Ovary (tissue), 7 donors: ENCODE measurements at regions not wholly inside any gene's neighbourhood (a gene's known extent, or its start where the extent isn't known, plus 50 kb on each side); places are given as distances from the start of the nearest gene placed in this dataset.

Experiments used
- DNase-seq, 5 donors: peaks; one replicate each; pipeline ENCODE4 v3.0.0-alpha.2; 2019 to 2020
- H3K27ac ChIP-seq, 2 donors: fragments of 200-600 bp; one replicate each; pipeline versions ENCODE4 v1.5.1 to v1.8.0; 2019 to 2022
- H3K27me3 ChIP-seq: fragments of 200-600 bp; one replicate; pipeline ENCODE4 v1.8.0; 2022
- H3K36me3 ChIP-seq: fragments of 200-600 bp; sonication (generic); one replicate; pipeline ENCODE4 v1.5.1; 2019
- H3K4me1 ChIP-seq: one replicate; pipeline ENCODE4 v1.8.1; 2013; ENCODE audit warnings: mild to moderate bottlenecking, moderate library complexity; ENCODE audit not compliant: insufficient read depth
- H3K4me3 ChIP-seq: fragments of 200-600 bp; sonication (generic); one replicate; pipeline ENCODE4 v1.5.1; 2017
- H3K9me3 ChIP-seq, 2 donors: fragments of 200-600 bp in 1 of 2; sonication (generic) in 1 of 2; one replicate each; pipeline versions ENCODE4 v1.5.1 to v1.8.1; 2013 to 2019; ENCODE audit warnings: mild to moderate bottlenecking in 1 of 2, moderate library complexity in 1 of 2
- CTCF ChIP-seq, 3 donors: fragments of 450-650 bp in 2 of 3; fragments of 200-600 bp in 1 of 3; IDR thresholded peaks; one replicate each; pipeline versions ENCODE4 v1.5.1 to v1.8.0; 2016 to 2022; ENCODE audit warnings: antibody characterized with exemption in 3 of 3, mild to moderate bottlenecking in 1 of 3
- EP300 ChIP-seq: sonication (generic); formaldehyde crosslinking; IDR thresholded peaks from one replicate; pipeline ENCODE4 v1.6.1; 2017; ENCODE audit warnings: antibody characterized with exemption
- POLR2A ChIP-seq: fragments of 450-650 bp; IDR thresholded peaks from one replicate; pipeline ENCODE4 v1.6.1; 2017; ENCODE audit warnings: antibody characterized with exemption, mild to moderate bottlenecking, moderate library complexity
- WGBS, 3 donors: extraction: QIAGEN DNeasy Blood & Tissue Kit in 1 of 3; methylation state at CpG; one replicate each; pipeline versions ENCODE4 v1.1.5 to v1.1.7; 2013 to 2017; 5-methylcytosine and 5-hydroxymethylcytosine counted together
- intact Hi-C, 4 donors: fragments of 100-400 bp; cut with DNase I; formaldehyde crosslinking; loops; one replicate each; pipeline versions ENCODE4 v1.11.0 to v1.15.1; 2022 to 2023
- donor health status: DM: no; HTN: no; CAD: no; lungs with moderate emphysema.
- donor health status: DM: no; HTN: no; CAD: no.
- donor health status: Bipolar disorder and iron deficiency.
- donor health status: DM: no; HTN: no; CAD: no.
- donor health status: DM: yes; HTN: yes; CAD: no.

GRCh38 chr4:33878710-33879109 lies 2365.6 kb downstream of the ARAP2 start:
- no peak overlapping the region for H3K27ac ChIP-seq
- DNase-seq, result no peak
- H3K4me3 ChIP-seq, result no peak overlapping the region
- H3K9me3 ChIP-seq, result no peaks in the 10 kb centered on the region
- H3K27me3 ChIP-seq, result no peaks in the 10 kb centered on the region
- H3K36me3 ChIP-seq, result no peaks in the 10 kb centered on the region
- intact Hi-C loops, result no loop called here
- TF ChIP-seq POLR2A, result no peak
- no peak for TF ChIP-seq EP300
- TF ChIP-seq CTCF (IDR thresholded peaks at IDR 0.05), result no peak
- no peaks in the 10 kb centered on the region for H3K4me1 ChIP-seq

- H3K9me3 ChIP-seq, result no peaks in the 10 kb centered on the region
- no peak for TF ChIP-seq POLR2A
- TF ChIP-seq EP300, result no peak
- TF ChIP-seq CTCF (IDR thresholded peaks at IDR 0.05), result no peak
- WGBS, 3 donors, result 56 to 64% (median 58%) methylated on average over 1 of the region's 1 CpG
- intact Hi-C loops, result no loop called here
- H3K36me3 ChIP-seq, result no peaks in the 10 kb centered on the region
- no peak overlapping the region for H3K4me3 ChIP-seq
- no peaks in the 10 kb centered on the region for H3K27me3 ChIP-seq
- DNase-seq, result no peak
- H3K27ac ChIP-seq, result no peak overlapping the region
- no peaks in the 10 kb centered on the region for H3K4me1 ChIP-seq
These were observed 2363.1 kb downstream of the ARAP2 start for GRCh38 chr4:33881176-33881575.

GRCh38 chr4:33882246-33882990 lies 2361.9 kb downstream of the ARAP2 start:
- Histone ChIP-seq H3K27me3 (no peaks in the 10 kb centered on the region), H3K9me3 (no peaks in the 10 kb centered on the region), H3K36me3 (no peaks in the 10 kb centered on the region), H3K4me1 (no peaks in the 10 kb centered on the region), H3K27ac (no peak overlapping the region), H3K4me3 (no peak overlapping the region)
- intact Hi-C loops, result no loop called here
- no peak for DNase-seq
- TF ChIP-seq POLR2A, result no peak
- TF ChIP-seq EP300, result no peak
- no peak for TF ChIP-seq CTCF (IDR thresholded peaks at IDR 0.05)
- 77 to 88% (median 85%) methylated on average over 4 of the region's 4 CpGs for WGBS, 3 donors

- Histone ChIP-seq H3K4me1 (no peaks in the 10 kb centered on the region), H3K27me3 (no peaks in the 10 kb centered on the region), H3K27ac (no peak overlapping the region), H3K36me3 (no peaks in the 10 kb centered on the region), H3K9me3 (no peaks in the 10 kb centered on the region), H3K4me3 (no peak overlapping the region)
- DNase-seq, result no peak
- TF ChIP-seq EP300, result no peak
- TF ChIP-seq POLR2A, result no peak
- no peak for TF ChIP-seq CTCF (IDR thresholded peaks at IDR 0.05)
- intact Hi-C loops, result no loop called here
These were observed 2361.2 kb downstream of the ARAP2 start for GRCh38 chr4:33883111-33883510.
